HL-60 (cell line): ENCODE measurements at regions not wholly inside any gene's neighbourhood (a gene's known extent, or its start where the extent isn't known, plus 50 kb on each side); places are given as distances from the start of the nearest gene placed in this dataset.

Experiments used
- GABPA ChIP-seq: IDR thresholded peaks from 2 replicates; pipeline ENCODE4 v1.6.1; 2012; ENCODE audit warnings: low read depth
- POLR2AphosphoS5 ChIP-seq: IDR thresholded peaks from 2 replicates; pipeline ENCODE4 v1.6.1; 2012; ENCODE audit warnings: low read depth
- TF ChIP-seq, protein P1 (sequence below): IDR thresholded peaks from one replicate; pipeline ENCODE4 v1.5.1; 2011; ENCODE audit warnings: low read length, control low read depth, inconsistent platforms; ENCODE audit not compliant: insufficient read depth
- TF ChIP-seq, protein P2 (sequence below): IDR thresholded peaks from 2 replicates; pipeline ENCODE4 v1.6.1; 2012; ENCODE audit warnings: low read depth; ENCODE audit not compliant: insufficient replicate concordance

DNA sequence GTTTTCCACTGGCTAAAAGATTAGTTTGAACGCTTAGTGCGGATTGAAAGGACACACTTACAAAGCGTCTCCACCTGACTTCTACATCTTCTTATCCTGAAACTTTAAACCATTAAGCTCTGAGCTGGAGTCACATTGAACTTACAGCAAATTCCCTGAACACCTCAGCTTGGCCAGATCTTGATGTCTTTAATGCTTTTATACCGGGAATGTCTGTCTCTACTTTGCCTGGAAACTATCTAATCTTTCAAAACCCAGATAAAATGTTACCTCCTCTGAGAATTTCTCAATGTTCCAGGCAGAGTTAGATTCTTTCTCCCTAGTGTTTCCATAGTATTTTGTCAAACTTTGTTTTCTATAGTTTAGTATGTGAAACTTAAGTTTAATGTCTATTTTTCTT, 179.9 kb downstream of the DTHD1 start:
- TF ChIP-seq, protein P1, sequence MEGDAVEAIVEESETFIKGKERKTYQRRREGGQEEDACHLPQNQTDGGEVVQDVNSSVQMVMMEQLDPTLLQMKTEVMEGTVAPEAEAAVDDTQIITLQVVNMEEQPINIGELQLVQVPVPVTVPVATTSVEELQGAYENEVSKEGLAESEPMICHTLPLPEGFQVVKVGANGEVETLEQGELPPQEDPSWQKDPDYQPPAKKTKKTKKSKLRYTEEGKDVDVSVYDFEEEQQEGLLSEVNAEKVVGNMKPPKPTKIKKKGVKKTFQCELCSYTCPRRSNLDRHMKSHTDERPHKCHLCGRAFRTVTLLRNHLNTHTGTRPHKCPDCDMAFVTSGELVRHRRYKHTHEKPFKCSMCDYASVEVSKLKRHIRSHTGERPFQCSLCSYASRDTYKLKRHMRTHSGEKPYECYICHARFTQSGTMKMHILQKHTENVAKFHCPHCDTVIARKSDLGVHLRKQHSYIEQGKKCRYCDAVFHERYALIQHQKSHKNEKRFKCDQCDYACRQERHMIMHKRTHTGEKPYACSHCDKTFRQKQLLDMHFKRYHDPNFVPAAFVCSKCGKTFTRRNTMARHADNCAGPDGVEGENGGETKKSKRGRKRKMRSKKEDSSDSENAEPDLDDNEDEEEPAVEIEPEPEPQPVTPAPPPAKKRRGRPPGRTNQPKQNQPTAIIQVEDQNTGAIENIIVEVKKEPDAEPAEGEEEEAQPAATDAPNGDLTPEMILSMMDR = no peak
- no peak for TF ChIP-seq POLR2AphosphoS5
- TF ChIP-seq, protein P2, sequence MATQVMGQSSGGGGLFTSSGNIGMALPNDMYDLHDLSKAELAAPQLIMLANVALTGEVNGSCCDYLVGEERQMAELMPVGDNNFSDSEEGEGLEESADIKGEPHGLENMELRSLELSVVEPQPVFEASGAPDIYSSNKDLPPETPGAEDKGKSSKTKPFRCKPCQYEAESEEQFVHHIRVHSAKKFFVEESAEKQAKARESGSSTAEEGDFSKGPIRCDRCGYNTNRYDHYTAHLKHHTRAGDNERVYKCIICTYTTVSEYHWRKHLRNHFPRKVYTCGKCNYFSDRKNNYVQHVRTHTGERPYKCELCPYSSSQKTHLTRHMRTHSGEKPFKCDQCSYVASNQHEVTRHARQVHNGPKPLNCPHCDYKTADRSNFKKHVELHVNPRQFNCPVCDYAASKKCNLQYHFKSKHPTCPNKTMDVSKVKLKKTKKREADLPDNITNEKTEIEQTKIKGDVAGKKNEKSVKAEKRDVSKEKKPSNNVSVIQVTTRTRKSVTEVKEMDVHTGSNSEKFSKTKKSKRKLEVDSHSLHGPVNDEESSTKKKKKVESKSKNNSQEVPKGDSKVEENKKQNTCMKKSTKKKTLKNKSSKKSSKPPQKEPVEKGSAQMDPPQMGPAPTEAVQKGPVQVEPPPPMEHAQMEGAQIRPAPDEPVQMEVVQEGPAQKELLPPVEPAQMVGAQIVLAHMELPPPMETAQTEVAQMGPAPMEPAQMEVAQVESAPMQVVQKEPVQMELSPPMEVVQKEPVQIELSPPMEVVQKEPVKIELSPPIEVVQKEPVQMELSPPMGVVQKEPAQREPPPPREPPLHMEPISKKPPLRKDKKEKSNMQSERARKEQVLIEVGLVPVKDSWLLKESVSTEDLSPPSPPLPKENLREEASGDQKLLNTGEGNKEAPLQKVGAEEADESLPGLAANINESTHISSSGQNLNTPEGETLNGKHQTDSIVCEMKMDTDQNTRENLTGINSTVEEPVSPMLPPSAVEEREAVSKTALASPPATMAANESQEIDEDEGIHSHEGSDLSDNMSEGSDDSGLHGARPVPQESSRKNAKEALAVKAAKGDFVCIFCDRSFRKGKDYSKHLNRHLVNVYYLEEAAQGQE = no peak
- no peak for TF ChIP-seq GABPA
